H9 (cell line): ENCODE measurements at regions not wholly inside any gene's neighbourhood (a gene's known extent, or its start where the extent isn't known, plus 50 kb on each side); places are given as distances from the start of the nearest gene placed in this dataset.

Experiments
- DNase-seq: peaks from one replicate; pipeline ENCODE4 v3.0.0-alpha.2; 2017
- H2AFZ ChIP-seq: one replicate; pipeline ENCODE4 v1.6.1; 2013; ENCODE audit warnings: mild to moderate bottlenecking, low read length, control low read depth, moderate library complexity
- H2AK5ac ChIP-seq: 2 replicates; pipeline ENCODE4 v1.6.1; 2013; ENCODE audit warnings: low read length, control low read depth, mixed read lengths; ENCODE audit not compliant: insufficient read length
- H2BK120ac ChIP-seq: one replicate; pipeline ENCODE4 v1.6.1; 2013; ENCODE audit warnings: low read depth, mild to moderate bottlenecking, low read length, control low read depth, inconsistent platforms; ENCODE audit not compliant: poor library complexity, severe bottlenecking
- H2BK12ac ChIP-seq: 2 replicates; pipeline ENCODE4 v1.6.1; 2013; ENCODE audit warnings: low read length, control low read depth, mixed read lengths, low read depth; ENCODE audit not compliant: insufficient read length
- H2BK15ac ChIP-seq: 2 replicates; pipeline ENCODE4 v1.6.1; 2013; ENCODE audit warnings: low read depth, low read length, control low read depth
- H2BK20ac ChIP-seq: one replicate; pipeline ENCODE4 v1.6.1; 2013; ENCODE audit warnings: low read depth, mild to moderate bottlenecking, low read length, control low read depth, inconsistent platforms; ENCODE audit not compliant: poor library complexity, severe bottlenecking
- H2BK5ac ChIP-seq: 2 replicates; pipeline ENCODE4 v1.6.1; 2013; ENCODE audit warnings: low read length, control low read depth, mixed read lengths; ENCODE audit not compliant: insufficient read length
- H3K14ac ChIP-seq: 2 replicates; pipeline ENCODE4 v1.6.1; 2013; ENCODE audit warnings: low read length, control low read depth; ENCODE audit not compliant: insufficient read depth
- H3K18ac ChIP-seq: 2 replicates; pipeline ENCODE4 v1.6.1; 2013; ENCODE audit warnings: low read depth, mild to moderate bottlenecking, mixed read lengths, low read length, control low read depth; ENCODE audit not compliant: insufficient read length
- H3K23ac ChIP-seq: 2 replicates; pipeline ENCODE4 v1.6.1; 2013; ENCODE audit warnings: low read length, control low read depth, mixed read lengths, low read depth; ENCODE audit not compliant: insufficient read length
- H3K23me2 ChIP-seq: 2 replicates; pipeline ENCODE4 v1.6.1; 2013; ENCODE audit warnings: low read depth, mild to moderate bottlenecking, mixed read lengths, low read length, control low read depth; ENCODE audit not compliant: insufficient read length, poor library complexity, severe bottlenecking
- H3K27ac ChIP-seq: 2 replicates; pipeline ENCODE4 v1.5.1; 2013; ENCODE audit warnings: low read length, control low read depth, mixed read lengths, low read depth; ENCODE audit not compliant: insufficient read length
- H3K27me3 ChIP-seq: 2 replicates; pipeline ENCODE4 v1.6.1; 2013; ENCODE audit warnings: low read length, control low read depth, inconsistent platforms; ENCODE audit not compliant: insufficient read depth
- H3K4ac ChIP-seq: 2 replicates; pipeline ENCODE4 v1.6.1; 2013; ENCODE audit warnings: low read depth, mild to moderate bottlenecking, control low read depth, inconsistent platforms, low read length, moderate library complexity
- H3K4me1 ChIP-seq: 2 replicates; pipeline ENCODE4 v1.6.1; 2013; ENCODE audit warnings: low read length, control low read depth, inconsistent platforms; ENCODE audit not compliant: insufficient read depth
- H3K4me2 ChIP-seq: 2 replicates; pipeline ENCODE4 v1.6.1; 2013; ENCODE audit warnings: low read length, control low read depth, mixed read lengths; ENCODE audit not compliant: insufficient read length, insufficient read depth
- H3K56ac ChIP-seq: 2 replicates; pipeline ENCODE4 v1.6.1; 2013; ENCODE audit warnings: low read depth, mild to moderate bottlenecking, mixed read lengths, low read length, control low read depth; ENCODE audit not compliant: insufficient read length
- H3K79me1 ChIP-seq: 2 replicates; pipeline ENCODE4 v1.6.1; 2013; ENCODE audit warnings: low read depth, mild to moderate bottlenecking, moderate library complexity, low read length, control low read depth, inconsistent platforms; ENCODE audit not compliant: insufficient read depth, poor library complexity, severe bottlenecking
- H3K79me2 ChIP-seq: 2 replicates; pipeline ENCODE4 v1.6.1; 2013; ENCODE audit warnings: low read length, control low read depth, inconsistent platforms; ENCODE audit not compliant: insufficient read depth
- H3K9ac ChIP-seq: 2 replicates; pipeline ENCODE4 v1.6.1; 2013; ENCODE audit warnings: low read length, control low read depth, mixed read lengths; ENCODE audit not compliant: insufficient read length; ENCODE audit errors: extremely low read depth
- H3K9me3 ChIP-seq: one replicate; pipeline ENCODE4 v1.6.1; 2013; ENCODE audit warnings: low read depth, low read length, inconsistent platforms; ENCODE audit not compliant: control insufficient read depth
- H3T11ph ChIP-seq: one replicate; pipeline ENCODE4 v1.6.1; 2013; ENCODE audit warnings: mild to moderate bottlenecking, low read length, control low read depth, inconsistent platforms
- H4K20me1 ChIP-seq: one replicate; pipeline ENCODE4 v1.6.1; 2013; ENCODE audit not compliant: control insufficient read depth, insufficient read length, insufficient read depth
- H4K5ac ChIP-seq: 2 replicates; pipeline ENCODE4 v1.6.1; 2013; ENCODE audit warnings: low read depth, mild to moderate bottlenecking, mixed read lengths, low read length, control low read depth; ENCODE audit not compliant: insufficient read length
- H4K8ac ChIP-seq: replicated peaks from 2 replicates; pipeline ENCODE4 v1.6.1; 2013; ENCODE audit warnings: low read length, control low read depth, mixed read lengths, low read depth; ENCODE audit not compliant: insufficient read length
- H4K91ac ChIP-seq: 2 replicates; pipeline ENCODE4 v1.6.1; 2013; ENCODE audit warnings: low read depth, mild to moderate bottlenecking, moderate library complexity, mixed read lengths, low read length, control low read depth; ENCODE audit not compliant: insufficient read length
- H3K27ac Mint-ChIP-seq, 3 experiments: 2 replicates in 2 of 3; 3 replicates in 1 of 3; pipeline ENCODE4 v1.8.0; 2020 to 2021; ENCODE audit warnings: mixed read lengths in 3 of 3, mild to moderate bottlenecking in 1 of 3, moderate library complexity in 1 of 3
- H3K27me3 Mint-ChIP-seq: 2 replicates; pipeline ENCODE4 v1.8.0; 2021; ENCODE audit warnings: low read depth, mild to moderate bottlenecking, moderate library complexity, mixed read lengths
- H3K36me3 Mint-ChIP-seq, 3 experiments: 2 replicates in 2 of 3; 3 replicates in 1 of 3; pipeline ENCODE4 v1.8.0; 2020 to 2021; ENCODE audit warnings: low read depth in 3 of 3, mixed read lengths in 3 of 3; ENCODE audit not compliant: insufficient read depth in 1 of 3
- H3K4me1 Mint-ChIP-seq, 2 experiments: 2 replicates each; pipeline ENCODE4 v1.8.0; 2020; ENCODE audit warnings: mixed read lengths in 2 of 2
- H3K4me3 Mint-ChIP-seq, 2 experiments: 2 replicates in 1 of 2; 3 replicates in 1 of 2; pipeline ENCODE4 v1.8.0; 2020 to 2021; ENCODE audit warnings: mild to moderate bottlenecking in 2 of 2, mixed read lengths in 2 of 2, moderate library complexity in 1 of 2
- H3K9me3 Mint-ChIP-seq, 2 experiments: 2 replicates in 1 of 2; 3 replicates in 1 of 2; pipeline ENCODE4 v1.8.0; 2020; ENCODE audit warnings: mild to moderate bottlenecking in 2 of 2, mixed read lengths in 2 of 2, moderate library complexity in 1 of 2
- CTCF ChIP-seq: fragments of 200-600 bp; sonication (generic); conservative IDR thresholded peaks from 3 replicates; pipeline ENCODE4 v1.8.0; 2021; ENCODE audit warnings: antibody characterized with exemption, mild to moderate bottlenecking
- WGBS: extraction: QIAGEN DNeasy Blood & Tissue Kit; methylation state at CpG from one replicate; pipeline ENCODE4 v1.1.7; 2013; ENCODE audit warnings: missing lambda C conversion rate, low lambda C conversion rate, mixed read lengths; ENCODE audit not compliant: insufficient read length; ENCODE audit errors: extremely low coverage; 5-methylcytosine and 5-hydroxymethylcytosine counted together

GRCh38 chr17:69882281-69882680 lies 192.7 kb upstream of the KCNJ16 start:
- no peak overlapping the region for H3T11ph ChIP-seq
- TF ChIP-seq CTCF = no peak
- no peak overlapping the region for H2BK5ac ChIP-seq
- no peak overlapping the region for H3K27ac Mint-ChIP-seq
- H3K9me3 ChIP-seq = no peaks in the 10 kb centered on the region
- no peaks in the 10 kb centered on the region for H3K4me1 ChIP-seq
- H3K79me1 ChIP-seq = no peaks in the 10 kb centered on the region
- no peak overlapping the region for H4K5ac ChIP-seq
- no peak overlapping the region for H4K8ac ChIP-seq
- H3K18ac ChIP-seq = no peak overlapping the region
- H3K4ac ChIP-seq = no peak overlapping the region
- H3K4me2 ChIP-seq = no peak overlapping the region
- WGBS = no CpG with 5 or more reads among the region's 2 CpGs
- no peaks in the 10 kb centered on the region for H3K27me3 ChIP-seq
- H2AFZ ChIP-seq = no peak overlapping the region
- H3K56ac ChIP-seq = no peak overlapping the region
- no peak overlapping the region for H3K27ac ChIP-seq
- no peak overlapping the region for H3K9ac ChIP-seq
- no peak overlapping the region for H2BK20ac ChIP-seq
- H3K27me3 Mint-ChIP-seq = no peaks in the 10 kb centered on the region
- H3K79me2 ChIP-seq = no peaks in the 10 kb centered on the region
- no peak overlapping the region for H2AK5ac ChIP-seq
- H3K14ac ChIP-seq = no peak overlapping the region
- H2BK120ac ChIP-seq = no peak overlapping the region
- no peaks in the 10 kb centered on the region for H3K36me3 Mint-ChIP-seq
- no peak overlapping the region for H4K91ac ChIP-seq
- no peaks in the 10 kb centered on the region for H3K4me1 Mint-ChIP-seq
- no peak overlapping the region for H2BK15ac ChIP-seq
- H3K9me3 Mint-ChIP-seq = peaks cover 2 to 3% of the 10 kb centered on the region in 2 experiments; a peak in 4 of 5 replicates
- H3K4me3 Mint-ChIP-seq = no peak overlapping the region
- DNase-seq = no peak
- H2BK12ac ChIP-seq = no peak overlapping the region
- no peak overlapping the region for H3K23ac ChIP-seq
- H4K20me1 ChIP-seq = no peaks in the 10 kb centered on the region
- no peaks in the 10 kb centered on the region for H3K23me2 ChIP-seq
